Activated CD4-positive, alpha-beta T cell treated with anti-CD3 and anti-CD28 coated beads, Interleukin-2, amount 50 U/mL, for 16 hours (primary cell): ENCODE measurements at regions not wholly inside any gene's neighbourhood (a gene's known extent, or its start where the extent isn't known, plus 50 kb on each side); places are given as distances from the start of the nearest gene placed in this dataset.

Experiments
- DNase-seq: peaks from one replicate; pipeline ENCODE4 v3.0.0-alpha.2; 2020

DNA sequence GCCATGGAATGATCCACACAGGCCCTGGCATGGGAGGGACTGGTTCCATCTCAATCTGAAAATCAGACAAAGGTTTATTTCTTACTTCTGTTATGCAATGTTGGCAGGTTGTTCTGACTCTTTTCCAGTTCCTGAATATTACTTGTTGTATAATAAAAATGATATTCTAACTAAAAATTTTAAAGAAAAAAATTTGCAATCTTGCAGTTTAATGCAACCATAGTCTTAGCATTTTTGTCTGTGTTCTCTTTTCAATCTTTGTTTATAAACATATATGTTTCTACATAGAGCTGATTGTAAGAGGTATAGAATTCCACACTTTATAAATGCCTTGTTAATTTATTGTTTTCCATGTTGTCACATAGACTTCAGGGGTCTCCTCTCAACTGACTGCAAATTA is 143.4 kb downstream of the RPIA start:
- no peak for DNase-seq

- no peak for DNase-seq
These were observed 144.3 kb downstream of the RPIA start for GRCh38 chr2:88835726-88836125.

DNA sequence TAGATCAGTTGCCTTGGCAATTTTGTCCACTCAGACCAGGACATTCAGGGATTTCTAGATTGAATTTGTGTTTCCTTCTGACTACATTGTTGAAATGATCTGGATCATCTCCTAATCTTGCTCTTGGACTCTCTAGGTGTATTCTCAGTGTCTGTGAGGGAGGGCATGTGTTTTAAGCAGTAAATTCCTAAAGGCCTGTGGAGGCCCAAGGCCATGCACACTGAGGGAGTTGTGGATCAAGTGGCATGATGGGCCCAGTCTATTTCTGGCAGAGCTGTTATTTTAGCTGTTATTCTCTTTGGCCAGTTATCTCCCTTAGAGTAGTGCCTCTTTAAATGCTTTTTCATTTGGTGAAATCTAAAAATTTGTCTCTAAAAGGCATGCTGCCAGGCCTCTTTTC is 144.9 kb downstream of the RPIA start:
- DNase-seq, result no peak

DNA sequence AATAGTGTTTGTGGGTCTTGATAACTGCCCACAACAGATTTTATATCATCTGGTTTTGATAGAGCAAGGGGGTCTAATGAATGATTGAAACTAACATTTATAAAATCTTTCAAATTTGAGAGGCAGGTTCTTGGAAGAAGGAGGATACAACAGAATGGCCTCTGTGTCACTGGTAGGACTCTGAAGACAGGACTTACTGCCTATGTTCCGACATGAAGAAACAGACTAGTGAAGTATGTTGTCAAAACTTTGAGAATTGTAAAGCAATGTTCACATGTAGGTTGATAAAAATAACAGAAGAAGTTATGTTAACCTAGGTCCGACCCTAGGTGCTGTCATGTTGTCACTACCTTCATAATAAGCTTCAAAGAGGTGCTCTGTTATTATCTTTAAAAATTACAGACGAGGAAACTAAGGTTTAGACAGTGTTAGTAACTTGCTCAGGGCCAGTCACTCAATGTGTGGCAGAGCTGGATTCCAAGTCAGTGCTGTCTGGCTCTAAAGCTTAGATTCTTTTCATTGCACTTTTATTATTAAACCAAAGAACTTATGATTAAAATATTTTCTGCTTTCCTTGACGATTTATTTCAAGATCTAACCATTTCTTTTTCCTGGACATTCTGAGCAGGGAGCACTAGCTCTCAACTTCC is 146.2 kb downstream of the RPIA start:
- no peak for DNase-seq

- no peak for DNase-seq
These were observed 146.7 kb downstream of the RPIA start for GRCh38 chr2:88838165-88838635.

- DNase-seq, result no peak
These were observed 149.9 kb downstream of the RPIA start for GRCh38 chr2:88841224-88841929.

DNA sequence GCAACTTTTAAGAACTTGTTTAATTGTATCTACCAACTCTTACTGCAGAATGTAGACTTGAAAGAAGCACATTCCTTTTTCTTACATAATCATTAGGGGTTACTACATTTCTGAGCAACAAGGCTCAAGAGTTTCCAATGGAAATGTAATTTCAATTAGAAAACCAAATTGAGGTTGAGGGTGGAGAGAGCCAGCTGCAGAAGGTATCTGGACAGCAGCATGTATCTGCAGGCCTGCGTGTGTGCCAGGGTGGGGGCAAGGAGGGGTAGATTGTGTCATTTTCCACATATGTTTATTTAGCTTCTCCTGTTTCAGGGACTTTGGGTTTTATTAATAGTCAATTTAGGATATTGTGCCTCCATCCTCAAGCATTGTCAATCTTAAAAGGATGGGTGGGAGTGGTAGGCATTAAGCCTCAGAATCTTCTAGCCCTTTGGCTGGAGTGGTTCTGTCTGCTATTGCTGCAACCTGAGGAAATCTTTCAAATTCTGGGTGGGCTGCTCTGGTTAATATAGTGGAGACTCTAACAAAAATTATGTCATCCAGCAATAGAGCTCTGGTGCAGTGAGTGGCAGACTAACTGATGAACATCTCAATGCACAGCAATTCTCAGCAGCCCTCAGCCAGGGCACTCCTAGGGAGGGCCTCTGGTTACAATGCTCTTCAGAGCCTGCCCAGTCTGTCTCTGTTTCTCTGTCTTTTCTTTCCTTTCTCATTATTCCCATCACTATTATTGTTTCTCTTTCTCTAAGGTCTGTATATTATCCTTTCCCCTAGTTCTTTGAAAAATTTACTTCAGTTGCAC is 151.4 kb downstream of the RPIA start:
- DNase-seq, result no peak

DNA sequence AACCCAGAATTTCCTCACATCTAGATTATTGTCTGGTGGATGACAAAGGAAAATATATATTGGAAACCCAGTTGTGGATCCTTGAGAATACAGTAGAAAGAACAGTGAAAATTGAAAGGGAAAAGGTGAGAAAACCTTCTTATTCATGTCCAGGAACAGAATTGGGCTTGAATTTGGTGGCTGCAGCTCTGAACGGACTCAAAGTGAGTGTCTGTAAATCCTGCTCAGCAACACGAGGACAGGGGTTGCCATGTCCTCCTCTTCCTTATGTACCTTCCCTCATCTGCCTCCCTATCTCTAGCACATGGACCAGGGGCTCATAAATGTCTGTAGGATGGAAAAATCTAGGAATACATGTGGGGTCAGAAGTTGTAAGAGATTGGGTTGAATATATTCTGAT is 152.2 kb downstream of the RPIA start:
- DNase-seq, result no peak

GRCh38 chr2:88844960-88845359 is 153.5 kb downstream of the RPIA start:
- no peak for DNase-seq

DNA sequence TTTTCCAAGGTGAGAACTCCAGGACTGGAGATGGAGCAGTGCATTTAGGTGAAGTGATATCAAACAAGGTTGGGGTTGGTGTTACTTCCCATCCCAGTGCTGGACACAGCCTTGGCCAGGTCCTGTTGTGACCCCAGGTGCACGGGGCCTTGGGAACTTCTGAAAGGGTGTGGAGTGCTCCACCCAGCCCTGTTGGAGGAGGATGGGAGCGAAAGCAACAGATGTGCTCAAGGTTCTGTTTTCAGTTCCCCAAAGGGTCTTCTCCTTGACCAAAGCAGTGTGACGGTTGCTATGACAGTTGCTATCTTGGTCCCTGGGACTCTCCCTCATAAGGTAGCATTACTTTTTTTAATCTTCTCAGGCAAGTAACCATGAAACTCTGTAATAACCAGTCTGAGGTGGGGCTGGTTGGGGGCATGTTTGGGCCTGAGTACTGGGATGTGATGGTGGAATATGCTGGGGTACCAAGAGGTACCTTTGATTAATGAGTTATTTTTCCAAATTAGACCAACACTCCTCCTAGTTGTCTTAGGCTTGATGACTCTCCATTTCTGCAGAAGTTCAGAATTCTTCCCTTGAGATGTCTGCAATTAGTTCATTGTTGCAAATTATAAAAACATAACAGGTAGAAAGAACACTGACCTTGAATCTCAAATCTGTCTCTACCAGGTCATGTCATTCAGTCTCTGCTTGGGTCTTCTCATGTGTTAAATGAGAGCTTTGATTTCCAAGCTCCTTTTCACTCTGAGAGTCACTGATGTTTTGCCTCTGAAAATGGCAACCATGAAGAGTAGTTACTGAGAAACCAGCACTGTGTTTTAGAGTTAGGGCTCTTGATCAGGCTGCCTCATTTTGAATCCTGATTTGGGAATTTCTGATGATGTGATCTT is 154.5 kb downstream of the RPIA start:
- DNase-seq, result no peak

GRCh38 chr2:88852753-88853402 is 161.4 kb downstream of the RPIA start:
- DNase-seq, result no peak

DNA sequence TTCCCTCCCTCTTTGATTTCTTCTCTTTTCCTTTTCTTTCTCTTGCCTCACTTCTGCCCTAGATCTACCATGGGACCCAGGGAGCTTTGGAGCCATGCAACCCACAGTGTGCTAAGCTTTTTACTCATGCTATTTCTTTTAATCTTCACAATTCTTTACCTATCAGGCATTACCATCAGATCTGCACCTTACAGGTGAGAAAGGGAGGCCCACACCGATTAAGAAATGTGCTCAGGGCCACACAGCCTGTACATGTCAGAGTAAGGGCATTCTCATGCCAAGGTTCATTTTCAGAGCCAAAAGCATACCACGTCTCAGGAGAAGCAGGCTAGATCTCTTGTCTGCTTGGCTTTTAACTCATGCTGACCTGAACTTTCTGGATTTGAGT is 161.9 kb downstream of the RPIA start:
- DNase-seq, result no peak

DNA sequence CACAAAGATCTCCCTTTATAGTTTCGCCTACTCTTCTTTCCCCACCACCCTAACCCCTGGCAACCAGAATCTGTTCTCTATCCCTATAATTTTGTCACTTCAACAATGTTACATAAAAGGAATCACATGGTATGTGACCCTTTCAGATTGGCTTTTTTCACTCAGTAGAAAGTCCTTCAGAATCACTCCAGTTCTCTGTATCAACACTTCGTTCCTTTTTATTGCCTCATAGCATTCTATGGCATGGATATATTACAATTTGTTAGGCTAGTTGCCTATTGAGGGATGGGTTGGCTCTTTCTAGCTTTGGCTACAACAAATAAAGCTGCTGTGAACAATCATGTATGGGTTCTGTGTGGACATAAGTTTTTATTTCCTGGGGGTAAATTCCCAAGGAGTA is 163.1 kb downstream of the RPIA start:
- no peak for DNase-seq

GRCh38 chr2:88855620-88856408 is 164.3 kb downstream of the RPIA start:
- DNase-seq, result no peak

- no peak for DNase-seq
These were observed 165.1 kb downstream of the RPIA start for GRCh38 chr2:88856409-88857135.

- no peak for DNase-seq
These were observed 165.8 kb downstream of the RPIA start for GRCh38 chr2:88857274-88857741.

GRCh38 chr2:88857951-88858411 is 166.5 kb downstream of the RPIA start:
- no peak for DNase-seq

- no peak for DNase-seq
These were observed 168.0 kb downstream of the RPIA start for GRCh38 chr2:88859461-88859860.

DNA sequence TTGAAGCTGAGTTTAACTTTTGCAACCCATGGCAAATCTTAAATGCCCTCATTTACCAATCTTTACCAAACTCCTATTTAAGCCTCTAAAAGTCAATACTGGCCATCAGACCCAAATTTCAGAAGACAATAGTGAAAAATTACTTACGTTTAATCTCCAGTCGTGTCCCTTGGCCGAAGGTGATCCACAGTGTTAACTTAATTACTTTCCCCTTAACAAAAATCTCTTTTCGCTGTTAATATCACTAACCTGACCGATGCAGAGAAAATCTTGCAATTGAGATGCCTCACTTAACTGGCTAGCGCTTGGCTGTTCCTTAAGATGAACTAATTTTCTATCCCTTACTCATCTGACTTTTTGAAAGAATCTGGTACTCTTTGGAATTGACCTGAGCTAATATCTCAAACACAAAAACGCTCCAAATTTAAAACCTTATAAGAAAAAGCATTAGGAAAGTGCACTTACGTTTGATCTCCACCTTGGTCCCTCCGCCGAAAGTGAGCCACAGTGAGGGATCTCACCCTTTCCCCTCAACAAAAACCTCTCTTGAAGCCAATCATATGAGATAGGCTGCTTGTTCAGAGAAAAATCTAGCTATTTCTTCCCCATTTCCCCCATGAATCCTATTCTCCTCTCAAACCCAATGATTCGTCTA is 169.1 kb downstream of the RPIA start:
- no peak for DNase-seq

DNA sequence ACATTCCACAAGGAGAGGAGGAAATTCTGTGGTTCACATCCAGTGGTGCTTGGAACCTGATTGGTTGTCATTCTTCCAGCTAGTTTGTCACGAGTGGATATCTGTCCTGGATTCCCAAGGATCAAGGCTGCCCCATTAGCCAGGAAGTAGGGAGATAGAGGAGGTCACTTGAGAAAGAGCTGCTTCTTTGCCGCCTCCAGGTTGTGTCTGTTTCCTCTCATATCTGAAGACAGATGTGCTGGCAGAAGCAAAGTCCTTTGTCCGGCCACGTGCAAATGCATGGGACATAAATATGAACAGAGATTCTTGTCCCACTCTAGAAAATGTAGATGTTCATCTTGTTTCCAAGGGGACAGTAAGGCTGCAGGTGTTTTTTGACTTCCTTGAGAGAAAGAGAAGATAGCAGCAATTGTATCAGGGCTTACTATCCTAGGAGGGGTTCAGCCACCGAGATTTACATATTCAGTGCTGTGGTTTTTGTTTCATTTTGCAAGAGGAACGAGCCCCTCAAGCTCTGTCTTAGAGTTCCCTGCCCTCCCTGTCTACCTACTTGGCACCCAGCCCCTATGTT is 174.4 kb downstream of the RPIA start:
- no peak for DNase-seq
